ENCODE measurements at regions not wholly inside any gene's neighbourhood (a gene's known extent, or its start where the extent isn't known, plus 50 kb on each side); places are given as distances from the start of the nearest gene placed in this dataset.
"Not testable (repeated sequence)": the region's sequence is repeated elsewhere in the genome, so short reads cannot be mapped to it uniquely, and the experiment has no call there.

DNA sequence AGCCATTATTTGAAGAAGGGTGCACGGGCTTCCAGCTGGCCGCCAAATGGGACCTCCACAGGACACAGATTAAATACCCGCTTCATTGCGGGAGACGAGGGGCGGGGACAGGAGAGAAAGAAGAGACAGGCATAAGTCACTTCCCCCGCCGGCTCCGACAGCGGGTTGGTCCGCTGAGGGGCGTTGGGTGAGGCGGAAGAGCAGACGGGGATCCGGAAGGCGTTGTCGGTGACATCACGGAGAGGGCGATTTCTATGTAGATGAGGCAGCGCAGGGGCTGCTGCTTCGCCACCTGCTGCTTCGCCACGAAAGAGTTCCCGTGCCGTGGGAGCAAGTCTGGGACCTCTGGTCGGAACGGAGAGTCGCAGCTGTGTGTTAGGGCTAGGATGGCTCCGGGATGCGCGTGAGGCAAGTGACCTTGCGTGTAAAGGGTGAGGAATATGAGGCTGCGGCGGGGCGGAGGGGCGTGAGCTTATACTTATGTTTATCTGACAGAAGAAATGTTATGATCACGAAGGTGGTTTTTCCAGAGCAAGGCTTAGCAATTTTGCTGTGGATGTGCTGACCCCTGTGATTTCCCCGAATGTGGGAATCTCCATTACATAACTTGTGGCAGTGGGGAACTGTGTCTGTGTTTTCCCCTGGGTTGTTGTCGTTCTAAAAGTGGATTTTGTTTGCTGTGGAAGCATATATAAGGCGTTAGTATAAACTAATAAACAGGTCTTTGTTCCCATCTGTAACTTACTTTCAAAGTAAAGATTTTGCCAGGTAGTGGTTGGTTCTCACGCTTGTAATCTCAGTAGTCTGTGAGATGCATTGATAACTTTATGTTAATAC, 52.9 kb downstream of the PPIAL4C start:
- not testable (repeated sequence) for TF ChIP-seq GATA2 (CRISPR knock-in tag; IDR thresholded peaks at IDR 0.05); NFIC (IDR thresholded peaks at IDR 0.05; ENCODE audit: borderline replicate concordance); RAD21 (IDR thresholded peaks at IDR 0.05; ENCODE audit: low read length); EP300 (IDR thresholded peaks at IDR 0.05; ENCODE audit: borderline replicate concordance in 1 of 2, low read depth in 1 of 2, low read length in 1 of 2)
- TF ChIP-seq, protein P1, sequence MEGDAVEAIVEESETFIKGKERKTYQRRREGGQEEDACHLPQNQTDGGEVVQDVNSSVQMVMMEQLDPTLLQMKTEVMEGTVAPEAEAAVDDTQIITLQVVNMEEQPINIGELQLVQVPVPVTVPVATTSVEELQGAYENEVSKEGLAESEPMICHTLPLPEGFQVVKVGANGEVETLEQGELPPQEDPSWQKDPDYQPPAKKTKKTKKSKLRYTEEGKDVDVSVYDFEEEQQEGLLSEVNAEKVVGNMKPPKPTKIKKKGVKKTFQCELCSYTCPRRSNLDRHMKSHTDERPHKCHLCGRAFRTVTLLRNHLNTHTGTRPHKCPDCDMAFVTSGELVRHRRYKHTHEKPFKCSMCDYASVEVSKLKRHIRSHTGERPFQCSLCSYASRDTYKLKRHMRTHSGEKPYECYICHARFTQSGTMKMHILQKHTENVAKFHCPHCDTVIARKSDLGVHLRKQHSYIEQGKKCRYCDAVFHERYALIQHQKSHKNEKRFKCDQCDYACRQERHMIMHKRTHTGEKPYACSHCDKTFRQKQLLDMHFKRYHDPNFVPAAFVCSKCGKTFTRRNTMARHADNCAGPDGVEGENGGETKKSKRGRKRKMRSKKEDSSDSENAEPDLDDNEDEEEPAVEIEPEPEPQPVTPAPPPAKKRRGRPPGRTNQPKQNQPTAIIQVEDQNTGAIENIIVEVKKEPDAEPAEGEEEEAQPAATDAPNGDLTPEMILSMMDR (IDR thresholded peaks at IDR 0.05): not testable (repeated sequence)
- 0 out of 2 replicates have a peak, but pooled peaks have one; percentile 23 for TF ChIP-seq YY1 (IDR thresholded peaks at IDR 0.05; ENCODE audit: low read depth)
- TF ChIP-seq, protein P2, sequence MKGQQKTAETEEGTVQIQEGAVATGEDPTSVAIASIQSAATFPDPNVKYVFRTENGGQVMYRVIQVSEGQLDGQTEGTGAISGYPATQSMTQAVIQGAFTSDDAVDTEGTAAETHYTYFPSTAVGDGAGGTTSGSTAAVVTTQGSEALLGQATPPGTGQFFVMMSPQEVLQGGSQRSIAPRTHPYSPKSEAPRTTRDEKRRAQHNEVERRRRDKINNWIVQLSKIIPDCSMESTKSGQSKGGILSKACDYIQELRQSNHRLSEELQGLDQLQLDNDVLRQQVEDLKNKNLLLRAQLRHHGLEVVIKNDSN (IDR thresholded peaks at IDR 0.05; ENCODE audit: borderline replicate concordance, low read depth): not testable (repeated sequence)
- TF ChIP-seq, protein P3, sequence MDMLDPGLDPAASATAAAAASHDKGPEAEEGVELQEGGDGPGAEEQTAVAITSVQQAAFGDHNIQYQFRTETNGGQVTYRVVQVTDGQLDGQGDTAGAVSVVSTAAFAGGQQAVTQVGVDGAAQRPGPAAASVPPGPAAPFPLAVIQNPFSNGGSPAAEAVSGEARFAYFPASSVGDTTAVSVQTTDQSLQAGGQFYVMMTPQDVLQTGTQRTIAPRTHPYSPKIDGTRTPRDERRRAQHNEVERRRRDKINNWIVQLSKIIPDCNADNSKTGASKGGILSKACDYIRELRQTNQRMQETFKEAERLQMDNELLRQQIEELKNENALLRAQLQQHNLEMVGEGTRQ (IDR thresholded peaks at IDR 0.05; ENCODE audit: borderline replicate concordance, low read depth, low read length): not testable (repeated sequence)
- TF ChIP-seq GABPA (IDR thresholded peaks at IDR 0.05; ENCODE audit: low read depth): peak; percentile 62
- 0 out of 2 replicates have a peak, but pooled peaks have one; percentile 11 for TF ChIP-seq FOXM1 (IDR thresholded peaks at IDR 0.05; ENCODE audit: low read depth)
- peak; percentile 47; the same call in 1 of the 2 replicates for TF ChIP-seq MXI1 (IDR thresholded peaks at IDR 0.05; ENCODE audit: low read depth, low read length)

Measured in SK-N-SH (cell line).